HUES64 (cell line): ENCODE measurements at regions not wholly inside any gene's neighbourhood (a gene's known extent, or its start where the extent isn't known, plus 50 kb on each side); places are given as distances from the start of the nearest gene placed in this dataset.
"Not testable (repeated sequence)": the region's sequence is repeated elsewhere in the genome, so short reads cannot be mapped to it uniquely, and the experiment has no call there.

Source experiments
- H3K27ac ChIP-seq: 2 replicates; pipeline ENCODE4 v1.7.0; 2013; ENCODE audit warnings: low read depth, low read length, inconsistent platforms
- H3K27me3 ChIP-seq: 2 replicates; pipeline ENCODE4 v1.6.1; 2013; ENCODE audit warnings: mild to moderate bottlenecking, low read length; ENCODE audit not compliant: insufficient read depth
- H3K36me3 ChIP-seq: 2 replicates; pipeline ENCODE4 v1.6.1; 2013; ENCODE audit warnings: mild to moderate bottlenecking, low read length; ENCODE audit not compliant: insufficient read depth
- H3K4me1 ChIP-seq: 2 replicates; pipeline ENCODE4 v1.6.1; 2013; ENCODE audit warnings: mild to moderate bottlenecking, low read length, moderate library complexity; ENCODE audit not compliant: insufficient read depth
- H3K4me3 ChIP-seq: 2 replicates; pipeline ENCODE4 v1.5.1; 2013; ENCODE audit warnings: mild to moderate bottlenecking, low read length, moderate library complexity
- H3K9ac ChIP-seq: 2 replicates; pipeline ENCODE4 v1.6.1; 2013; ENCODE audit warnings: mild to moderate bottlenecking, low read depth, low read length
- H3K9me3 ChIP-seq: 2 replicates; pipeline ENCODE4 v1.6.1; 2013; ENCODE audit warnings: low read depth, low read length; ENCODE audit not compliant: insufficient read depth
- WGBS: fragments of 150-250, 120-280 bp; methylation state at CpG from one replicate; pipeline ENCODE4 v1.1.7; 2013; ENCODE audit warnings: missing lambda C conversion rate; 5-methylcytosine and 5-hydroxymethylcytosine counted together

DNA sequence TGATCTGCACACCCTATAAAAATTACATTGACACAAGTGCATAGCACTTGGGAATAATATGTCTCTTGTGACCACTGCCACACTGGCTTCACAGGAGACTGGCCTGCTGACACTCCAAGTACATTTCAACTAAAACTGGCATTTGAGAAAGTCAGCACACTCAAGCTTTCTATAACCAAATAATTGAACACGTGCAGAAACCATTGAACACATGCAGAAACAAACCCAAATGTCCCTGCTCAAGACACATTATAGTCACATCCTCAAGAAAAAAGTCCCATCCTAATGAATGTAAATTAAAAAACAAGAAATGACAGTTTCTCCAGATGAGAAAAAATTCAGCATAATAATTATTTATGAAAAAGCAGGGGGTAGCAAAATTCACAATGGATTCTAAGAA lies 1859.1 kb upstream of the PCDH20 start:
- Histone ChIP-seq H3K9me3 (no peaks in the 10 kb centered on the region), H3K27ac (no peak overlapping the region), H3K4me1 (no peaks in the 10 kb centered on the region), H3K36me3 (no peaks in the 10 kb centered on the region), H3K27me3 (no peaks in the 10 kb centered on the region), H3K4me3 (no peak overlapping the region), H3K9ac (no peak overlapping the region)
- 100% methylated on average over 1 of the region's 1 CpG for WGBS

DNA sequence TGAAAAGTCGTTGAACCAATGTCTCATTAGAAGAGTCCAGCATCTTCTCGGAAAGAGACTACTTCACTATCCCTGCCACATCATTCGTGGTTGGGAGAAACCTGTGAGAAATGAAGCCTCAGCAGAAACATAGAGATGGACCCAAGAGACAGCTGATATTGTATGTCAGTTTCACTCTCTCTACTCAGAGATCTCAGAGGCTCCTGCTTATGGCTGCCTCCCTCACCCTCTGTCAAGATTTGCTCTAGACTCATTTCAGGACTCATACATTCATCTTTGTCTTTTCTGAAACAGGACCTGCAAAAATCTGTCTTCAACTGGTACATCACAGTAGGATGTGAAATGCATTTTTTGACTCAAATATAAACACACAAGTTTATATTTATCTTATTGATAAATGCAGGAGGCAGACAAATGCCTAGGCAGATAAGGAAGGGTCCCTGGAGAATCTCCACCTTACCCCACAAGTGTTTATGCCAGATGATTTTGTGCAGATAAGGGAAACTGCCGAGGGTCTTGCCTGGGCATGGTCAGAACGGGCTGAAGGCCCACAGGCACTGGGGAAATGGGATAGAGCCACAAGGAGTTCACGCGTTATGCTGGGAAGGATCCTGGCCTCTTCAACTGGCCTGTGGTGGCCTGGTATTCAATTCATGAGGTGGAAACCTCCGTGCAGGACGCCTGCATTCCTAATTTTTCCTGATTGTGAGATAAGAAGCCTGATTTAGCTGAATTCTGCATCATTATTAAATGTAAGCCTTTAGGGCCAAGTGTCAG lies 1834.0 kb upstream of the PCDH20 start:
- WGBS = 93% methylated on average over 9 of the region's 9 CpGs
- no peaks in the 10 kb centered on the region for H3K9me3 ChIP-seq
- no peak overlapping the region for H3K27ac ChIP-seq
- no peak overlapping the region for H3K4me3 ChIP-seq
- H3K27me3 ChIP-seq = no peaks in the 10 kb centered on the region
- no peaks in the 10 kb centered on the region for H3K4me1 ChIP-seq
- H3K36me3 ChIP-seq = no peaks in the 10 kb centered on the region
- no peak overlapping the region for H3K9ac ChIP-seq

DNA sequence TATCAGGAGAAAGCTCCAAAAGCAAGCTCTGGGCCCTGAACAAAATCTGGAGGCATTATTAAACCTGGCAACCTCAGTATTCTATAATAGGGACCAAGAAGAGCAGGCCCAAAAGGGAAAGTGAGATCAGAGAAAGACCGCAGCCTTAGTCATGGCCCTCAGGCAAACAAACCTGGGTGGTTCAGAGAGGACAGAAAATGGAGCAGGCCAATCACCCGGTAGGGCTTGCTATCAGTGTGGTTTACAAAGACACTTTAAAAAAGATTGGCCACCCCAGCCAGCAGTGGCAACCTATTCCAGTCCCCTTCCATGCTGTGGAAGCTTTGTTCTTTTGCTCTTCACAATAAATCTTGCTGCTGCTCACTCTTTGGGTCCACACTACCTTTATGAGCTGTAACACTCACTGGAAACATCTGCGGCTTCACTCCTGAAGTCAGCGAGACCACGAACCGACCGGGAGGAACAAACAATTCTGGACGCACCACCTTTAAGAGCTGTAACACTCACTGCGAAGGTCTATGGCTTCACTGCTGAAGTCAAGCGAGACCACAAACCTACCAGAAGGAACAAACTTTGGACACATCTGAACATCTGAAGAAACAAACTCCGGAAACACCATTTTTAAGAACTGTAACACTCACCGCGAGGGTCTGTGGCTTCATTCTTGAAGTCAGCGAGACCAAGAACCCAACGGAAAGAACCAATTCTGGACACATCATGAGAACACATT lies 1821.2 kb upstream of the PCDH20 start:
- not testable (repeated sequence) for H3K9me3 ChIP-seq, H3K4me3 ChIP-seq, H3K36me3 ChIP-seq, H3K9ac ChIP-seq, H3K27me3 ChIP-seq, H3K27ac ChIP-seq, H3K4me1 ChIP-seq
- 95% methylated on average over 15 of the region's 15 CpGs for WGBS

DNA sequence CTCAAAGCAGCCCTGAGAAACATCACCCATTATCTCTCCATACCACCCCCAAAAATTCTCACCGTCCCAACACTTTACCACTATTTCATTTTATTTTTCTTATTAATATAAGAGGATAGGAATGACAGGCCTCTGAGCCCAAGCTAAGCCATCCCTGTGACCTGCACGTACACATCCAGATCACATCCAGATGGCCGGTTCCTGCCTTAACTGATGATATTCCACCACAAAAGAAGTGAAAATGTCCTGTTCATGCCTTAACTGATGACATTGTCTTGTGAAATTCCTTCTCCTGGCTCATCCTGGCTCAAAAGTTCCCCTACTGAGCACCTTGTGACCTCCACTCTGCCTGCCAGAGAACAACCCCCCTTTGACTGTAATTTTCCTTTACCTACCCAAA lies 1802.9 kb upstream of the PCDH20 start:
- not testable (repeated sequence) for H3K9me3 ChIP-seq, H3K9ac ChIP-seq, H3K4me3 ChIP-seq, H3K27ac ChIP-seq, H3K27me3 ChIP-seq, H3K36me3 ChIP-seq
- H3K4me1 ChIP-seq = peaks cover 18% of the 10 kb centered on the region
- 76% methylated on average over 2 of the region's 3 CpGs for WGBS

DNA sequence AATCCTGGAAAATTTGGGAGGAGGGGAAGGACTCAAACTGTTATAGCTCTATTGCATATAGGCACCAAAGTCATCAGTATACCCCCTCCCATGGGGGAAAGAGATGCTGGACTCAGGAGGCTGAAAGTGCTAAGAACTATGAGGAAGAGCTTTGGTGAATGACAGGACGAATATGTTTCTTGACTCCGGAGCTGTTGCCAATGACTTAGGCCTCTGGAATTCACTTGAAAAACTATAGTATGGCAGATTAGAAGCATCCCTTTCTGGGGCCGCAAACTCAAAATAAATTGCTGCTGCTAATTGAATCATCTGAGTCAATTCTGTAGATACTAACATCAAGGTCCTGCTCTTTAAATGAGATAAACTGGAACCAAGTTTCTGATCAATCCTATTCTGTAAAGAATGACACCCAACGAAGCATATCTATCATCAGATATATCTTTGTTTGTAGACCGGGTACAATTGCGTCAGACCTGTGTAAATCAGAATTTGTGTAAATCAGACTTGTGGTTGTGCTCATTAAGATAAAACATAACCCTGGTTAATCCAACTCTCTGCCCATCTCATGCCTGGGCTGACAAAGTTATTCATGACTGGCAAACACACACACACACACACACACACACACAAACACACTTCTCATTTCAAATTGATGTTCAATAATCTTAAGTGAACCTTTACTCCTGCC lies 1793.8 kb upstream of the PCDH20 start:
- 90% methylated on average over 6 of the region's 6 CpGs for WGBS
- no peak overlapping the region for H3K9ac ChIP-seq
- H3K4me3 ChIP-seq = no peak overlapping the region
- no peak overlapping the region for H3K27ac ChIP-seq
- H3K9me3 ChIP-seq = no peaks in the 10 kb centered on the region
- H3K27me3 ChIP-seq = no peaks in the 10 kb centered on the region
- H3K36me3 ChIP-seq = no peaks in the 10 kb centered on the region
- no peaks in the 10 kb centered on the region for H3K4me1 ChIP-seq

GRCh38 chr13:63208826-63209225 lies 1793.2 kb upstream of the PCDH20 start:
- no peaks in the 10 kb centered on the region for H3K27me3 ChIP-seq
- H3K36me3 ChIP-seq = no peaks in the 10 kb centered on the region
- H3K9ac ChIP-seq = no peak overlapping the region
- no peak overlapping the region for H3K27ac ChIP-seq
- WGBS = 67% methylated on average over 3 of the region's 3 CpGs
- no peaks in the 10 kb centered on the region for H3K4me1 ChIP-seq
- no peak overlapping the region for H3K4me3 ChIP-seq
- no peaks in the 10 kb centered on the region for H3K9me3 ChIP-seq

GRCh38 chr13:63206461-63206860 lies 1790.8 kb upstream of the PCDH20 start:
- 100% methylated on average over 1 of the region's 1 CpG for WGBS
- Histone ChIP-seq H3K4me3 (no peak overlapping the region), H3K9me3 (no peaks in the 10 kb centered on the region), H3K9ac (no peak overlapping the region), H3K4me1 (no peaks in the 10 kb centered on the region), H3K27ac (no peak overlapping the region), H3K27me3 (no peaks in the 10 kb centered on the region), H3K36me3 (no peaks in the 10 kb centered on the region)

GRCh38 chr13:63201493-63201892 lies 1785.8 kb upstream of the PCDH20 start:
- Histone ChIP-seq H3K9ac (no peak overlapping the region), H3K27ac (no peak overlapping the region), H3K36me3 (no peaks in the 10 kb centered on the region), H3K27me3 (no peaks in the 10 kb centered on the region), H3K4me1 (no peaks in the 10 kb centered on the region), H3K4me3 (no peak overlapping the region), H3K9me3 (no peaks in the 10 kb centered on the region)
- WGBS = 57% methylated on average over 1 of the region's 1 CpG

- H3K4me1 ChIP-seq = no peaks in the 10 kb centered on the region
- H3K9me3 ChIP-seq = no peaks in the 10 kb centered on the region
- no peaks in the 10 kb centered on the region for H3K27me3 ChIP-seq
- no peak overlapping the region for H3K27ac ChIP-seq
- H3K4me3 ChIP-seq = no peak overlapping the region
- H3K9ac ChIP-seq = no peak overlapping the region
- H3K36me3 ChIP-seq = no peaks in the 10 kb centered on the region
Observed at GRCh38 chr13:63199508-63199907, 1783.9 kb upstream of the PCDH20 start.

GRCh38 chr13:63198071-63198470 lies 1782.4 kb upstream of the PCDH20 start:
- no peak overlapping the region for H3K4me3 ChIP-seq
- no peaks in the 10 kb centered on the region for H3K4me1 ChIP-seq
- H3K27me3 ChIP-seq = no peaks in the 10 kb centered on the region
- no peaks in the 10 kb centered on the region for H3K9me3 ChIP-seq
- 88% methylated on average over 2 of the region's 2 CpGs for WGBS
- no peaks in the 10 kb centered on the region for H3K36me3 ChIP-seq
- no peak overlapping the region for H3K9ac ChIP-seq
- no peak overlapping the region for H3K27ac ChIP-seq

GRCh38 chr13:63195726-63196125 lies 1780.1 kb upstream of the PCDH20 start:
- H3K4me1 ChIP-seq = no peaks in the 10 kb centered on the region
- H3K9ac ChIP-seq = no peak overlapping the region
- WGBS = 100% methylated on average over 1 of the region's 1 CpG
- H3K9me3 ChIP-seq = no peaks in the 10 kb centered on the region
- H3K36me3 ChIP-seq = no peaks in the 10 kb centered on the region
- no peak overlapping the region for H3K4me3 ChIP-seq
- H3K27me3 ChIP-seq = no peaks in the 10 kb centered on the region
- no peak overlapping the region for H3K27ac ChIP-seq
